ENCODE measurements at regions not wholly inside any gene's neighbourhood (a gene's known extent, or its start where the extent isn't known, plus 50 kb on each side); places are given as distances from the start of the nearest gene placed in this dataset.

- no peak for DNase-seq (ENCODE audit: low spot score)
- in situ Hi-C loops (cut with MboI; ENCODE audit: low pct_unique_long_range_greater_than_20kb, low sequenced_read_pairs, unreplicated experiment) = no loop called here
- no peak for TF ChIP-seq CTCF (IDR thresholded peaks at IDR 0.05; ENCODE audit: extremely low read depth, insufficient read depth, missing control alignments)
These were observed 161.3 kb upstream of the FAR2 start for GRCh38 chr12:28987538-28988324.

DNA sequence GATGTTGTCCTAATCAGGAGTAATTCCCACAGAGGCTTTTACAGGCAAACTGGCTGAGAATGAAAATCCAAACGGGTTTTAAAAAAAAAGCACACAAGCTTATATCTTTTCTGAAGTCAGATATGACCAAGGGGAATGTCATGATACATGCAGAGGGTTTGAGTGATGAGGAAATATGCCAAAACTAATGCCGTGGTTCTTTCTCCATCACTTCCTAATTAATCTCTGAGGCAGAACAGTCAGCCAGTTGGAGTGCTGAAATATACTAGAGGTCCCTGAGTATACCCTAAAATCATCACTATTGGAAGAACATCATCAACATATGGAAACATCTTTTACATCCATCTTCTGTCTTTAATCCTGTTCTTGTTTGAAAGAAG is 160.8 kb upstream of the FAR2 start:
- DNase-seq (ENCODE audit: low spot score) = no peak
- no peak for TF ChIP-seq CTCF (IDR thresholded peaks at IDR 0.05; ENCODE audit: extremely low read depth, insufficient read depth, missing control alignments)
- in situ Hi-C loops (cut with MboI; ENCODE audit: low pct_unique_long_range_greater_than_20kb, low sequenced_read_pairs, unreplicated experiment) = no loop called here

DNA sequence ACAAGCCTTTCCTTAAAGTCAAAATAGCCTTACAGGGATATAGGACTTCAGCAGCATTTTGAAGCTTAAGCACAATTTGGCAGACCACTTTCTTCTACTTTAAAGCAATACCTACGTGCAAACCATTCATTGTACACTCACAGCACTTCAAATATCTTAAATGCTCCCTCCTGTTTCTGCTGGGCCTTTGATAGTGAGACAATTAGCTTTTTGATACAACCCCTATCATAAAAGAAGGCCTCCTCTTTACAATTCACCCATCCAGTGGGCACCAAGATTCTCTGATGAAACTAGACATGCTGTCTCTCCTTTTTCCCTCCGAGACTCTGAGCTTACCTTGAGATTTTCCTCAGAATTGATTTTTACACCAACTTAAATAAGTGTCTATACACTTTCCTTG is 157.5 kb upstream of the FAR2 start:
- in situ Hi-C loops (cut with MboI; ENCODE audit: low pct_unique_long_range_greater_than_20kb, low sequenced_read_pairs, unreplicated experiment) = no loop called here
- no peak for DNase-seq (ENCODE audit: low spot score)
- TF ChIP-seq CTCF (IDR thresholded peaks at IDR 0.05; ENCODE audit: extremely low read depth, insufficient read depth, missing control alignments) = no peak

GRCh38 chr12:28993720-28994119 is 155.4 kb upstream of the FAR2 start:
- in situ Hi-C loops (cut with MboI; ENCODE audit: low pct_unique_long_range_greater_than_20kb, low sequenced_read_pairs, unreplicated experiment) = no loop called here

GRCh38 chr12:28994179-28994715 is 154.8 kb upstream of the FAR2 start:
- no peak for TF ChIP-seq CTCF (IDR thresholded peaks at IDR 0.05; ENCODE audit: extremely low read depth, insufficient read depth, missing control alignments)
- in situ Hi-C loops (cut with MboI; ENCODE audit: low pct_unique_long_range_greater_than_20kb, low sequenced_read_pairs, unreplicated experiment) = no loop called here
- no peak for DNase-seq (ENCODE audit: low spot score)

More at GRCh38 chr12:28993720-28994119, 155.4 kb upstream of the FAR2 start:
- no peak for TF ChIP-seq CTCF (IDR thresholded peaks at IDR 0.05; ENCODE audit: extremely low read depth, insufficient read depth, missing control alignments)
- DNase-seq (ENCODE audit: low spot score) = no peak

DNA sequence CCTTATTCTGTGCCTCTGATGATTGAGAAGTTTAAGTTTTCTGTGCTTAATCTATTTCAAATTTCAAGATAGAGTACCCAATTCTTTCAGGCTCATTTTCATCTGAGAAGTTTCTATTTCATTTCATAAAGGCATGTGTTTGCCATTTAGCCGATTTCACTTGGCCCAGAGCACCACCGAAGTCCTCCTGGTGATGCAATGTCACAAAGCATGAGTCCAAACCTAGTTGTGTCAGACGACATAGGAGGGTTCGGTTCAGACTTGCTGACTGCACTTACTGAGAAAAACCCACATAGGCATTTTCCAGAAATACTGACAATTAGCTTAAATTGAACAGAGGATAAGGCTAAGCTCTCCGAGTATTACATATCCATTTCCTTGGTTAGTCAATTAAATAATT is 152.4 kb upstream of the FAR2 start:
- no peak for DNase-seq (ENCODE audit: low spot score)
- in situ Hi-C loops (cut with MboI; ENCODE audit: low pct_unique_long_range_greater_than_20kb, low sequenced_read_pairs, unreplicated experiment) = no loop called here
- TF ChIP-seq CTCF (IDR thresholded peaks at IDR 0.05; ENCODE audit: extremely low read depth, insufficient read depth, missing control alignments) = no peak

Data from GM13977 (cell line).